ENCODE measurements at regions not wholly inside any gene's neighbourhood (a gene's known extent, or its start where the extent isn't known, plus 50 kb on each side); places are given as distances from the start of the nearest gene placed in this dataset.

DNA sequence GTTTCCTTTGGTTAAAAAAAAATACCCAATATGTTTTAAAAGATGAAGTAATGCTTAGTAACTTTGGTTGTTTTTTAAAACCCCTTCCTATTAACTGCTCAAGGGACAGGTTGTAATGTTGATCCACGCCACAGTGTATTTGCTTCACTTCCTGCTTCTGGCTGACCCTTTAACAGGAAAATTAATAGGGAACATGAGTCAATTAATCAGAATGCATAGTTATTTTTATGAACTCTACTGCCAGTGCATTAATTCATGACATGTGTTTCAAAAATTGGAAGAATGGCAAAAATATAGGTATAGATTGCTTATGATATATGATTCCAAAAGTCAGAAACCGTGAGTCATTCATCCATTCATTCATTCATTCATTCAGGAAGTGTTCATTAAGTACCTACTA, 204.8 kb downstream of the SETD4 start:
- TF ChIP-seq, protein P1, sequence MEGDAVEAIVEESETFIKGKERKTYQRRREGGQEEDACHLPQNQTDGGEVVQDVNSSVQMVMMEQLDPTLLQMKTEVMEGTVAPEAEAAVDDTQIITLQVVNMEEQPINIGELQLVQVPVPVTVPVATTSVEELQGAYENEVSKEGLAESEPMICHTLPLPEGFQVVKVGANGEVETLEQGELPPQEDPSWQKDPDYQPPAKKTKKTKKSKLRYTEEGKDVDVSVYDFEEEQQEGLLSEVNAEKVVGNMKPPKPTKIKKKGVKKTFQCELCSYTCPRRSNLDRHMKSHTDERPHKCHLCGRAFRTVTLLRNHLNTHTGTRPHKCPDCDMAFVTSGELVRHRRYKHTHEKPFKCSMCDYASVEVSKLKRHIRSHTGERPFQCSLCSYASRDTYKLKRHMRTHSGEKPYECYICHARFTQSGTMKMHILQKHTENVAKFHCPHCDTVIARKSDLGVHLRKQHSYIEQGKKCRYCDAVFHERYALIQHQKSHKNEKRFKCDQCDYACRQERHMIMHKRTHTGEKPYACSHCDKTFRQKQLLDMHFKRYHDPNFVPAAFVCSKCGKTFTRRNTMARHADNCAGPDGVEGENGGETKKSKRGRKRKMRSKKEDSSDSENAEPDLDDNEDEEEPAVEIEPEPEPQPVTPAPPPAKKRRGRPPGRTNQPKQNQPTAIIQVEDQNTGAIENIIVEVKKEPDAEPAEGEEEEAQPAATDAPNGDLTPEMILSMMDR (IDR thresholded peaks at IDR 0.05): no peak
- TF ChIP-seq, protein P2, sequence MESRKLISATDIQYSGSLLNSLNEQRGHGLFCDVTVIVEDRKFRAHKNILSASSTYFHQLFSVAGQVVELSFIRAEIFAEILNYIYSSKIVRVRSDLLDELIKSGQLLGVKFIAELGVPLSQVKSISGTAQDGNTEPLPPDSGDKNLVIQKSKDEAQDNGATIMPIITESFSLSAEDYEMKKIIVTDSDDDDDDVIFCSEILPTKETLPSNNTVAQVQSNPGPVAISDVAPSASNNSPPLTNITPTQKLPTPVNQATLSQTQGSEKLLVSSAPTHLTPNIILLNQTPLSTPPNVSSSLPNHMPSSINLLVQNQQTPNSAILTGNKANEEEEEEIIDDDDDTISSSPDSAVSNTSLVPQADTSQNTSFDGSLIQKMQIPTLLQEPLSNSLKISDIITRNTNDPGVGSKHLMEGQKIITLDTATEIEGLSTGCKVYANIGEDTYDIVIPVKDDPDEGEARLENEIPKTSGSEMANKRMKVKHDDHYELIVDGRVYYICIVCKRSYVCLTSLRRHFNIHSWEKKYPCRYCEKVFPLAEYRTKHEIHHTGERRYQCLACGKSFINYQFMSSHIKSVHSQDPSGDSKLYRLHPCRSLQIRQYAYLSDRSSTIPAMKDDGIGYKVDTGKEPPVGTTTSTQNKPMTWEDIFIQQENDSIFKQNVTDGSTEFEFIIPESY (IDR thresholded peaks at IDR 0.05; ENCODE audit: borderline replicate concordance, low read depth): no peak
- TF ChIP-seq, protein P3, sequence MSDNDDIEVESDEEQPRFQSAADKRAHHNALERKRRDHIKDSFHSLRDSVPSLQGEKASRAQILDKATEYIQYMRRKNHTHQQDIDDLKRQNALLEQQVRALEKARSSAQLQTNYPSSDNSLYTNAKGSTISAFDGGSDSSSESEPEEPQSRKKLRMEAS (IDR thresholded peaks at IDR 0.05; ENCODE audit: low read depth): no peak
- TF ChIP-seq EP300 (IDR thresholded peaks at IDR 0.05; ENCODE audit: borderline replicate concordance in 1 of 2, low read depth in 1 of 2, low read length in 1 of 2) (no peak), RFX5 (IDR thresholded peaks at IDR 0.05; ENCODE audit: low read length) (no peak), JUND (IDR thresholded peaks at IDR 0.05) (no peak), NFIC (IDR thresholded peaks at IDR 0.05; ENCODE audit: borderline replicate concordance) (no peak), FOSL2 (IDR thresholded peaks at IDR 0.05; ENCODE audit: borderline replicate concordance, low read depth) (no peak), SIN3A (IDR thresholded peaks at IDR 0.05; ENCODE audit: borderline replicate concordance, low read depth, low read length) (no peak), RAD21 (IDR thresholded peaks at IDR 0.05; ENCODE audit: low read length) (no peak), MXI1 (IDR thresholded peaks at IDR 0.05; ENCODE audit: low read depth, low read length) (no peak)

Data from SK-N-SH (cell line).